ENCODE measurements at regions not wholly inside any gene's neighbourhood (a gene's known extent, or its start where the extent isn't known, plus 50 kb on each side); places are given as distances from the start of the nearest gene placed in this dataset.

GRCh38 chr9:13958672-13959071, 355.3 kb downstream of the NFIB start:
- in situ Hi-C loops (cut with HindIII; ENCODE audit: low pct_ligation_motif_present, low pct_unique_long_range_greater_than_20kb, low sequenced_read_pairs) = no loop called here
- DNase-seq = no peak

DNA sequence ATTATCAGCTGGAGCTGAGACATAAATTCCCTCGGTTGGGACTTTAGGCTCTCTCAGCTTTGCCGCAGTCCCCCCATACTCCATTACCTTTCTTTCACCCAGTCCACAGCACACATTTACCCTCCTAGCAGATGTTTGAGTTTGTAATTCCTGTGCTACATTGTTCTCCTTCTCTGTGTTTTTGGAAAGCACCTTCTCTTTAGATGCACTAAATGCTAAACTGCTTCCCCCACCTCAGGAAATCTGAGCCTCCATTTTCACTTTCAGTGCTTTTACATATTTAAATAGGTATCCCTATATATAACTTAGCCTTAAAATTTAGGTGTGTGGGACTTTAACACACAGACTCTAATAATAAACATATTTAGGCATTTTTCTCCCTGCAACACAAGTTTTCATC, 356.9 kb downstream of the NFIB start:
- in situ Hi-C loops (cut with HindIII; ENCODE audit: low pct_ligation_motif_present, low pct_unique_long_range_greater_than_20kb, low sequenced_read_pairs) = no loop called here
- DNase-seq = no peak

GRCh38 chr9:13956107-13956506, 357.8 kb downstream of the NFIB start:
- DNase-seq = no peak
- in situ Hi-C loops (cut with HindIII; ENCODE audit: low pct_ligation_motif_present, low pct_unique_long_range_greater_than_20kb, low sequenced_read_pairs) = no loop called here

DNA sequence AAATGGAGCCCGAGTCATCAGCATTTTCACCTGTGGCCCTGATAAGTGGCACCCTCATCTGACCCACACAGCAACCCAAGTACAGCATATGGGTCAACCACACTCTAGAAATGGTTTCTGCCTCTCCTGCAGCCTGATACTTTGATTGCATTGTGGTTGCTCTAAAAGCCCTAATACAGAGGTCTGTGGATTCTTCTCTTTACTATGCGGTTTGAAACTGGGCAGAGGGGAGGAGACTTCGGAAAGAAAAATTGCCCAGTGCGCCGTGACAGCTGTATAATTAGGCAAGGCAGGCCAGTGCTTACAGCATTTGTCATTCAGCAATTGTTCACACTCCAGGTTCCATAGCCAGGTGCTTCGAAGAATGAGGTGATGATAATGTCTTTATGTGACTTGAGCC, 361.0 kb downstream of the NFIB start:
- DNase-seq = no peak
- in situ Hi-C loops (cut with HindIII; ENCODE audit: low pct_ligation_motif_present, low pct_unique_long_range_greater_than_20kb, low sequenced_read_pairs) = no loop called here

- no peak for DNase-seq
These were observed 365.9 kb downstream of the NFIB start for GRCh38 chr9:13948037-13948436.

GRCh38 chr9:13943176-13943575, 370.8 kb downstream of the NFIB start:
- DNase-seq = no peak
- in situ Hi-C loops (cut with HindIII; ENCODE audit: low pct_ligation_motif_present, low pct_unique_long_range_greater_than_20kb, low sequenced_read_pairs) = no loop called here

More at GRCh38 chr9:13948037-13948436, 365.9 kb downstream of the NFIB start:
- in situ Hi-C loops (cut with HindIII; ENCODE audit: low pct_ligation_motif_present, low pct_unique_long_range_greater_than_20kb, low sequenced_read_pairs) = no loop called here

- in situ Hi-C loops (cut with HindIII; ENCODE audit: low pct_ligation_motif_present, low pct_unique_long_range_greater_than_20kb, low sequenced_read_pairs) = no loop called here
- peak; percentile 78 for DNase-seq
These were observed 371.2 kb downstream of the NFIB start for GRCh38 chr9:13942695-13943094.

- DNase-seq = no peak
- in situ Hi-C loops (cut with HindIII; ENCODE audit: low pct_ligation_motif_present, low pct_unique_long_range_greater_than_20kb, low sequenced_read_pairs) = no loop called here
These were observed 371.7 kb downstream of the NFIB start for GRCh38 chr9:13942201-13942600.

DNA sequence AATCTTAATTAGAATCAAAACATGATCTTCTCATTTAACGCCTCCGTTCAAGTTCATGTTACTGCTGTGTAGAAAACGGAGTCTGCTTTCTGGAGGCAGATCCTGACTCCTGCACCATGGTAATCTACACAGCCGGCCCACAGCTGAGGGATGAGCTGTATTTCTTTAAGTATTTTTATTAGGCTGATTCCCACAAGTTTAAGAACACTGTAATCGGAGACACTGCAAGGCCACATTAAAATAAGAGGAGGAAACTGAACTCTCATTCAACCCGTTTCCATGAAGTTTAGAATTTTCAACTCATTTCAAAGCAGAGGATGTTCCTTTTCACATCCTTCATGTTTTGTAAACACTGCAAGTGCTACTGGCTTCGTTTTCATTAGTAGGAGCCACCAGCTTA, 372.2 kb downstream of the NFIB start:
- no peak for DNase-seq
- in situ Hi-C loops (cut with HindIII; ENCODE audit: low pct_ligation_motif_present, low pct_unique_long_range_greater_than_20kb, low sequenced_read_pairs) = no loop called here

GRCh38 chr9:13939701-13940490, 374.0 kb downstream of the NFIB start:
- DNase-seq = no peak
- in situ Hi-C loops (cut with HindIII; ENCODE audit: low pct_ligation_motif_present, low pct_unique_long_range_greater_than_20kb, low sequenced_read_pairs) = no loop called here

GRCh38 chr9:13939134-13939533, 374.8 kb downstream of the NFIB start:
- DNase-seq = no peak
- in situ Hi-C loops (cut with HindIII; ENCODE audit: low pct_ligation_motif_present, low pct_unique_long_range_greater_than_20kb, low sequenced_read_pairs) = no loop called here

- no peak for DNase-seq
- in situ Hi-C loops (cut with HindIII; ENCODE audit: low pct_ligation_motif_present, low pct_unique_long_range_greater_than_20kb, low sequenced_read_pairs) = no loop called here
These were observed 379.5 kb downstream of the NFIB start for GRCh38 chr9:13934416-13934815.

- DNase-seq = no peak
- in situ Hi-C loops (cut with HindIII; ENCODE audit: low pct_ligation_motif_present, low pct_unique_long_range_greater_than_20kb, low sequenced_read_pairs) = no loop called here
These were observed 380.7 kb downstream of the NFIB start for GRCh38 chr9:13933268-13933656.

DNA sequence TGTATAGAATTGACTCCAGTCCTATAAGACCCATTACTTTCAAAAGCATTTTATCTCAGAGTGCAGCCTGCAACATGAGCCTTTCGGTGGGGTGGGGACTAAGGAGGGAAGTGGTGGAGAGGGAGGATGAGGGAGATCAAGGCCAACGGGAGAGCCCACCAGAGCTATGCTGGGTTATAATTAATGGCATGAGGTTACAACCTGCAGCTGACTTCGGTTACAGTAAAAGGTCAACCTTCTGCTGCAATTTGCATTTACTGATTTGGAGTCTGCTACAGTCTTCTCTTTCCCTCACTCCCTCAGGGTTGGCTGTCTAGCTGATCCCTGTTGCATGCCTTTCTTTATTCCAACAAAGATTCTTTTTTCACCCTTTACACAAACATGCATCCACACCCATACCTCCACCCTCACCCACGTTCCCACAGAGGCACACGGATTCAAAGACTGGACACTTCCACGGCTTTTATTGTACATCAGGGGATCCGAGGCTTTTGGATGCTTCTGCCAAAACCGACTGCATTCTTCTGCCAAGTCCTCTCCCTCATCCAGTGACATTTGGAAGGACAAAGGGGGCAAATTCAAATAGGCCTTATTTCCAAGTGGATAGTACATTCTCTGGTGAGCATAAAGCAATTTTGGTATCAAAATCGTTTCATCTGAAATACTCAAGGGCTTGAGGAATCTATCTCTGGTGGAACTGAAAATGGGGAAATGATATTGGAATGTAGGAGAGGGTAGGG, 381.2 kb downstream of the NFIB start:
- DNase-seq = no peak
- in situ Hi-C loops (cut with HindIII; ENCODE audit: low pct_ligation_motif_present, low pct_unique_long_range_greater_than_20kb, low sequenced_read_pairs) = no loop called here

GRCh38 chr9:13929013-13929412, 384.9 kb downstream of the NFIB start:
- in situ Hi-C loops (cut with HindIII; ENCODE audit: low pct_ligation_motif_present, low pct_unique_long_range_greater_than_20kb, low sequenced_read_pairs) = no loop called here
- no peak for DNase-seq

GRCh38 chr9:13923381-13923780, 390.6 kb downstream of the NFIB start:
- in situ Hi-C loops (cut with HindIII; ENCODE audit: low pct_ligation_motif_present, low pct_unique_long_range_greater_than_20kb, low sequenced_read_pairs) = no loop called here
- DNase-seq = no peak

- in situ Hi-C loops (cut with HindIII; ENCODE audit: low pct_ligation_motif_present, low pct_unique_long_range_greater_than_20kb, low sequenced_read_pairs) = no loop called here
- no peak for DNase-seq
These were observed 393.4 kb downstream of the NFIB start for GRCh38 chr9:13920557-13920956.

DNA sequence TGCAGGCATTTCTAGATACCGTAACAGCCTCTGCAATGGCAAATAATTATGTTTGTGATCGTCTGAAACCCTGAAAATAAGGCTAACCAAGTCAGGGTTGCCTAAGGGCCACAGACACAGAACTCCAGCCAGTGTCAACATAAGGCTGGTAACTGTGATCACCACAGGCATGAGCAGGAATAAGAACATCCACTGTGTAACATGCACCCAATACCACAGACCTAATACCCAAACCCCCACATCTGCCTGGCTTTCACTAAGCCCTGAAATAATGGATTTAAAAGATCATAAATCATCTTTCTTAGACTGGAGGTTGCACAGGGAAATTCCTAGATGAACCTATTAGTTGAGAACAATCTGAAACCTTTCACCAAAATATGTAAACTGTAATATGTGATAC, 394.5 kb downstream of the NFIB start:
- DNase-seq = no peak
- in situ Hi-C loops (cut with HindIII; ENCODE audit: low pct_ligation_motif_present, low pct_unique_long_range_greater_than_20kb, low sequenced_read_pairs) = no loop called here

DNA sequence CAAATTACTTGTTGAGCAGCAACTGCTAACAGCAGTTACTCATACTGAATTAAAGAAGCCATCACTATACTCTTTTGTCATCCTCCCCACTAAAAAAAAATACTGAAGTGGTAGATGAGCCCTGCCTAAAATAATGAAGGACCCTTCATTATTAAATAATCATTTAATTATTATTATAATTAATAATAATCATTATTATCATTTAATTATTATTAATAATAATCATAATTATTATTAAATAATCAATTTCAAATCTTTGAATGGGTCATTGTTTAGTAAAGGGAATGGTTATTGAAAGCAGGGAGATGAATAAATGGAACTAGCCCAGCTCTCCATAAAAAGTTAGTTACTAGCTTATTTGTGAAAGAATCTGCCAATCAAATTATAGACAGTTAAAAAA, 396.4 kb downstream of the NFIB start:
- in situ Hi-C loops (cut with HindIII; ENCODE audit: low pct_ligation_motif_present, low pct_unique_long_range_greater_than_20kb, low sequenced_read_pairs) = no loop called here
- DNase-seq = no peak

All from ACHN (cell line).